GM12891 (cell line): ENCODE measurements at regions not wholly inside any gene's neighbourhood (a gene's known extent, or its start where the extent isn't known, plus 50 kb on each side); places are given as distances from the start of the nearest gene placed in this dataset.

Source experiments
- DNase-seq: peaks from one replicate; pipeline ENCODE4 v3.0.0; 2011; ENCODE audit warnings: low spot score; ENCODE audit not compliant: insufficient read length
- FAIRE-seq: peaks from 2 replicates; lab custom pipeline; 2011; peaks lifted over from hg19 to GRCh38; lab: Jason Lieb, UNC
- PAX5 ChIP-seq: IDR thresholded peaks from 2 replicates; pipeline ENCODE4 v1.6.1; 2011; ENCODE audit warnings: low read length, moderate library complexity, mild to moderate bottlenecking; ENCODE audit not compliant: insufficient read depth, severe bottlenecking
- POLR2A ChIP-seq: IDR thresholded peaks from 2 replicates; pipeline ENCODE4 v1.6.1; 2011; ENCODE audit warnings: low read depth, low read length, control low read depth
- POLR2AphosphoS5 ChIP-seq: IDR thresholded peaks from 2 replicates; pipeline ENCODE4 v1.6.1; 2011; ENCODE audit warnings: low read depth, low read length, control low read depth
- POU2F2 ChIP-seq: IDR thresholded peaks from 2 replicates; pipeline ENCODE4 v1.6.1; 2011; ENCODE audit warnings: low read depth, mild to moderate bottlenecking, control low read depth, low read length, moderate library complexity
- SPI1 ChIP-seq: IDR thresholded peaks from 2 replicates; pipeline ENCODE4 v1.6.1; 2011; ENCODE audit warnings: low read depth, low read length, control low read depth
- TAF1 ChIP-seq: IDR thresholded peaks from 2 replicates; pipeline ENCODE4 v1.6.1; 2011; ENCODE audit warnings: low read depth, low read length, control low read depth

GRCh38 chr6:147744012-147744411 lies 235.5 kb downstream of the SAMD5 start:
- DNase-seq: no peak
- no peak for FAIRE-seq
- TF ChIP-seq POLR2A: no peak
- no peak for TF ChIP-seq POLR2AphosphoS5
- no peak for TF ChIP-seq SPI1

GRCh38 chr6:147749331-147749730 lies 240.8 kb downstream of the SAMD5 start:
- TF ChIP-seq TAF1 (no peak), PAX5 (no peak), POU2F2 (no peak), SPI1 (no peak), POLR2A (no peak), POLR2AphosphoS5 (no peak)
- FAIRE-seq (no peak), DNase-seq (no peak)

DNA sequence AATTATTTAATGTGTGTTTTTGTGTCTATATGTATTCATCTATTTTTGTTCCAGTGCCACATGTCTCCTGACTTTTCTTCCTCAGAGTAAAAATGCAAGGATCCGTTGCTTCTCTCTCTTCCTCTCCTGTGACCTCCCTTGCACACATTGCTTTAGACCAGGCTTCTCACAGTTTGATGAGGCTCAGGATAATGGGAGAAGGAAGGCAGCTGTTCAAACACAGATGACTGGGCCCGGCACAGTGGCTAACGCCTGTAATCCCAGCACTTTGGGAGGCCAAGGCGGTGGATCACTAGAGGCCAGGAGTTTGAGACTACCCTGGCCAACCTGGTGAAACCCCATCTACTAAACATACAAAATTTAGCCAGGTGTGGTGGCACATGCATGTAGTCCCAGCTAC lies 241.9 kb downstream of the SAMD5 start:
- FAIRE-seq (no peak), DNase-seq (no peak)
- TF ChIP-seq POLR2AphosphoS5 (no peak), POU2F2 (no peak), TAF1 (no peak), PAX5 (no peak), SPI1 (no peak), POLR2A (no peak)

DNA sequence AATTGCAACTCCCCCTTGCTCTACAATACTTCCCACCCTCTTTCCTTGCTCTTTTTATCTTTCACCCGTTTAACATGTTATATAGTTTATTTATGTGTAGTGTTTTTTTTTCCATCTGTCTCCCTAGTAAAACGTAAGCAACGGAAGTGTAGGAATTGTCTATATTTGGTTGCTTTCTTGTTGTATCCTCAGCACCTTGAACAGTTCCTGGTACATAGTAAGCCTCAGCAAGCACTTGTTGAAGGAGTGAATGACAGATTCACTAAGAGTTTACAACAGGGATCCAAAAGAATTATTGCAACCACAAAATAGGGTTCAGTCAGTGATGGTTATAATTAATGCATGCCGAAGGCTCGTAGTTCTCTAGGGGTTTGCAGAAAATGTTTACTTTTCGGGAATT lies 242.7 kb downstream of the SAMD5 start:
- TF ChIP-seq POU2F2 (no peak), POLR2A (no peak), PAX5 (no peak)
- FAIRE-seq (no peak), DNase-seq (no peak)

DNA sequence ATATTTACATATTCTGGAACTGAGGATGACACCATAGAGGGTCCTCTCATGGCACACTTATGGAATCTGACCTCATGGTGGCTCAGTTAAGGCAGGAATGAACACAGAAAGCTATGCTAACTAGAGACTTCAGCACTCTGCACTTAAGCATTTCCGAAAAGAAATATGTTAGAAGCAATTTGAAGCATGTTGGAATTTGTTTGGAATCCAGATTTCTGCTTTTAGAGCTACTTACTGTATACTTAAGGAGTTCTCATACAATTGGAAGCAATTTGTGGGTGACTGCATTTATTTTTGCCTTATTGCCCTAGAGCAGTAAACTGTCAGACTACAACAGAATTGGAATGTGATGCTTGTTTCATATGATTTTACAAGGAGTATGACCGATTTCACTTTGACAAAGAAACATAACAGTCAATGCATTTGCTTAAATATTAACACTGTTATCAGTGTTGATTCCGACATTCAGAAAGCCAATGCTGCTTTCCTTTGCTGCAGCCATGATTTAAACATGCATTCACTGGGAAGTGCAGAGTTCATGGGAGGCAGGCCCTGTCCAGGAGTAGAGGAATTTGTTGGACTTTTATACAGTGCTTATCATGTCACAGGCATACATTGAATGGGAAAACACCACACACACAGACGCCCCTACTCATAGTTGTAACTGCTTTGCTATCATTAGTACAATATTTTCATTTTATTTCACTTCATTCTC lies 244.4 kb downstream of the SAMD5 start:
- DNase-seq (no peak), FAIRE-seq (no peak)
- TF ChIP-seq SPI1: no peak
- TF ChIP-seq PAX5: no peak
- no peak for TF ChIP-seq TAF1
- no peak for TF ChIP-seq POU2F2
- no peak for TF ChIP-seq POLR2A
- TF ChIP-seq POLR2AphosphoS5: no peak

GRCh38 chr6:147755999-147756398 lies 247.5 kb downstream of the SAMD5 start:
- DNase-seq: no peak
- no peak for TF ChIP-seq POLR2AphosphoS5
- no peak for TF ChIP-seq PAX5
- TF ChIP-seq POLR2A: no peak
- TF ChIP-seq TAF1: no peak
- no peak for TF ChIP-seq POU2F2
- no peak for TF ChIP-seq SPI1

GRCh38 chr6:147756891-147757290 lies 248.4 kb downstream of the SAMD5 start:
- DNase-seq: no peak
- no peak for FAIRE-seq
- TF ChIP-seq POLR2AphosphoS5: no peak
- no peak for TF ChIP-seq PAX5
- no peak for TF ChIP-seq TAF1

More at GRCh38 chr6:147755999-147756398, 247.5 kb downstream of the SAMD5 start:
- no peak for FAIRE-seq

DNA sequence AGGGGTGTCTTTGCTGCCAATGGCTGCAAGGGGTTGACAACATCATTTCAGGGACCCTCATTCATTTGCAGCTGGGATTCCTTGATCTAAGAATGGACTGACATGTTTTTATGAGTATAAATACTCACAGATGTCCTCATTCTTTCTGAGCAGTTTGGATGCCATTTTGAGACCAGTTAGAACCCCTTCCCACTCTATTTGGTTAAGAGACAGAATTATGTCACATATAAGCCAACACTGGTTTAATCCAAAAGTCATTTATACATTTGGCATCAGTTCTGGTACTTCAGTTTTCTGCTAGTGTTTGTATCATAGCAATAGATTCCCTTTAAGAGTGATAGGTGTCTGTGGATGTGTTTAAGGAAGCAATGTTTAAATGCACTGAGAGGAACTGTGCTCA lies 248.8 kb downstream of the SAMD5 start:
- FAIRE-seq (no peak), DNase-seq (no peak)
- TF ChIP-seq PAX5: no peak
- no peak for TF ChIP-seq SPI1
- TF ChIP-seq TAF1: no peak
- no peak for TF ChIP-seq POLR2A
- TF ChIP-seq POLR2AphosphoS5: no peak
- no peak for TF ChIP-seq POU2F2

- FAIRE-seq (no peak), DNase-seq (no peak)
- TF ChIP-seq POLR2AphosphoS5 (no peak), SPI1 (no peak), PAX5 (no peak), POU2F2 (no peak)
Measured at GRCh38 chr6:147758303-147758702, 249.8 kb downstream of the SAMD5 start.

DNA sequence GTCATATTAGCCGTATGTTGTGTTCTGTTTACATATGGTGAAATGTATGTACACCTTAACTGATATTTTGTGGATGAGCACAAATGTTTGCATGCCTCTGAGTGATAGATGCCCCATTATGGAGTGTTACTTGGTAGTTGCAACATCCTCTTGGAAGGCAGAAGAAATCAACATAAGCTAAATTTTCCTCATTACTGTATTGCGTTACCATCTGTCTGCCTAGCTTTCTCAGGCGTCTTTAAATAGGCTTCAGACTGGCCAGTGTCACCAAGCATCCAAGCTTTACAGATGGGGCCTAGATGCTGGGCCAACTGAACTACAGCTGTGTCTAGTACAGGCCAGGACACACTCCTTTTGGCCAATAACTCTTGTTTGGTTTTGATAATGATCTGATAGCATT lies 250.6 kb downstream of the SAMD5 start:
- DNase-seq: no peak
- TF ChIP-seq POLR2A (no peak), TAF1 (no peak), POLR2AphosphoS5 (no peak), POU2F2 (no peak), SPI1 (no peak), PAX5 (no peak)
- FAIRE-seq: no peak
